K562 (cell line): ENCODE measurements at regions not wholly inside any gene's neighbourhood (a gene's known extent, or its start where the extent isn't known, plus 50 kb on each side); places are given as distances from the start of the nearest gene placed in this dataset.

Source experiments
- ATAC-seq: fragments of 200-7000 bp; cut with Tn5 transposase; 3 replicates; pipeline ENCODE4 v1.9.1; 2020; ENCODE audit warnings: moderate library complexity
- BruUV-seq: library from RNA; stranded (reverse); fragments of 400-500 nt; replicated peaks from 2 replicates; lab custom pipeline; 2021; lab: Mats Ljungman, UMichigan
- CTCF ChIA-PET: fragments of 300-600 bp; formaldehyde crosslinking; extraction: SDS; loops from one replicate; lab custom pipeline; 2021; ENCODE audit warnings: low intra/inter-chr PET ratio; lab: Yijun Ruan, JAX
- POLR2A ChIA-PET: fragments of 300-600, 350-650 bp; sonication (Branson Sonifier 250); formaldehyde crosslinking; extraction: SDS; loops from one replicate; lab custom pipeline; 2021; ENCODE audit warnings: antibody characterized with exemption, inconsistent platforms; lab: Yijun Ruan, JAX
- DNase-seq, 4 experiments: peaks; one replicate each; pipeline versions ENCODE4 v3.0.0 to v3.0.0-alpha.2; 2011 to 2018; ENCODE audit warnings: low spot score in 3 of 4, mixed read lengths in 3 of 4; ENCODE audit errors: extremely low read depth in 1 of 4
- FAIRE-seq: peaks from 2 replicates; lab custom pipeline; 2011; peaks lifted over from hg19 to GRCh38; lab: Jason Lieb, UNC
- H2AFZ ChIP-seq: 2 replicates; pipeline ENCODE4 v1.6.0; 2011; ENCODE audit warnings: low read depth, low read length, control low read depth, inconsistent platforms
- H3K27ac ChIP-seq: fragments of 200-600 bp; 3 replicates; pipeline ENCODE4 v1.8.0; 2011; ENCODE audit warnings: low read depth, mild to moderate bottlenecking, control low read depth, inconsistent platforms, low read length, moderate library complexity, mixed read lengths; ENCODE audit errors: extremely low read depth
- H3K27me3 ChIP-seq, 2 experiments: fragments of 300-600 bp in 1 of 2; 2 replicates in 1 of 2; 3 replicates in 1 of 2; pipeline versions ENCODE4 v1.6.0 to v1.8.0; 2011; ENCODE audit warnings: inconsistent platforms in 2 of 2, low read length in 2 of 2, mild to moderate bottlenecking in 1 of 2, mixed read lengths in 1 of 2, moderate library complexity in 1 of 2; ENCODE audit not compliant: control insufficient read depth in 2 of 2, insufficient read depth in 2 of 2
- H3K36me3 ChIP-seq: fragments of 300-600 bp; 3 replicates; pipeline ENCODE4 v1.8.0; 2011; ENCODE audit warnings: mild to moderate bottlenecking, low read length, inconsistent platforms; ENCODE audit not compliant: control insufficient read depth, insufficient read depth
- H3K4me1 ChIP-seq, 2 experiments: fragments of 200-600 bp in 1 of 2; replicated peaks in 1 of 2; 2 replicates in 1 of 2; 3 replicates in 1 of 2; pipeline versions ENCODE4 v1.5.1 to v1.8.0; 2011; ENCODE audit warnings: inconsistent platforms in 2 of 2, low read length in 2 of 2, mild to moderate bottlenecking in 1 of 2, mixed read lengths in 1 of 2, moderate library complexity in 1 of 2; ENCODE audit not compliant: control insufficient read depth in 2 of 2, insufficient read depth in 2 of 2
- H3K4me2 ChIP-seq: 2 replicates; pipeline ENCODE4 v1.6.1; 2011; ENCODE audit warnings: low read length, control low read depth, inconsistent platforms, mixed read lengths; ENCODE audit not compliant: insufficient read depth
- H3K4me3 ChIP-seq: fragments of 200-600 bp; sonication (generic), shearing (Covaris generic); 2 replicates; pipeline ENCODE4 v1.5.1; 2016; ENCODE audit warnings: control low read depth, inconsistent platforms
- H3K79me2 ChIP-seq: fragments of 200-600 bp; 3 replicates; pipeline ENCODE4 v1.8.0; 2011; ENCODE audit warnings: low read length, inconsistent platforms; ENCODE audit not compliant: control insufficient read depth, insufficient read depth
- H3K9ac ChIP-seq, 2 experiments: 2 replicates each; pipeline versions ENCODE4 v1.6.0 to v1.6.1; 2011; ENCODE audit warnings: low read depth in 2 of 2, low read length in 2 of 2, control low read depth in 1 of 2, inconsistent platforms in 1 of 2, mild to moderate bottlenecking in 1 of 2, mixed read lengths in 1 of 2; ENCODE audit not compliant: insufficient read depth in 1 of 2
- H3K9me1 ChIP-seq: one replicate; pipeline ENCODE4 v1.6.0; 2011; ENCODE audit warnings: inconsistent platforms, mild to moderate bottlenecking, low read length, moderate library complexity; ENCODE audit not compliant: control insufficient read depth, insufficient read depth
- H3K9me3 ChIP-seq: replicated peaks from 2 replicates; pipeline ENCODE4 v1.5.1; 2011; ENCODE audit warnings: low read depth, low read length, inconsistent platforms; ENCODE audit not compliant: control insufficient read depth, insufficient read depth
- H4K20me1 ChIP-seq: replicated peaks from 2 replicates; pipeline ENCODE4 v1.6.1; 2011; ENCODE audit warnings: low read length, inconsistent platforms, mixed read lengths; ENCODE audit not compliant: control insufficient read depth, insufficient read depth
- BRF1 ChIP-seq: IDR thresholded peaks from 3 replicates; pipeline ENCODE4 v1.6.1; 2011; ENCODE audit warnings: borderline replicate concordance, mild to moderate bottlenecking; ENCODE audit not compliant: insufficient read length; ENCODE audit errors: extremely low read depth
- CHCHD3 ChIP-seq: fragments of 250-450 bp; sonication (Bioruptor Pico); IDR thresholded peaks from 2 replicates; pipeline ENCODE4 v2.1.2; 2022; ENCODE audit warnings: mild to moderate bottlenecking
- MCM7 ChIP-seq, 2 experiments: fragments of 450-650 bp; IDR thresholded peaks; 2 replicates each; pipeline ENCODE4 v1.6.1; 2016 to 2018
- MTF1 ChIP-seq: fragments of 250-450 bp; sonication (Bioruptor Pico); IDR thresholded peaks from 2 replicates; pipeline ENCODE4 v1.9.0; 2021; ENCODE audit warnings: moderate library complexity, mild to moderate bottlenecking, inconsistent platforms, borderline replicate concordance
- NCOA4 ChIP-seq: fragments of 450-650 bp; IDR thresholded peaks from 2 replicates; pipeline ENCODE4 v1.6.1; 2018; ENCODE audit warnings: mild to moderate bottlenecking; ENCODE audit not compliant: partially characterized antibody
- PRPF4 ChIP-seq: fragments of 200-400 bp; formaldehyde crosslinking; IDR thresholded peaks from one replicate; pipeline ENCODE4 v1.6.1; 2017; ENCODE audit warnings: low read length, low read depth, mild to moderate bottlenecking; ENCODE audit not compliant: insufficient read depth, poor library complexity, severe bottlenecking
- RBM15 ChIP-seq: fragments of 200-400 bp; formaldehyde crosslinking; IDR thresholded peaks from 2 replicates; pipeline ENCODE4 v1.6.1; 2018; ENCODE audit warnings: mild to moderate bottlenecking, low read length, moderate library complexity; ENCODE audit not compliant: insufficient read depth
- SRF ChIP-seq, 2 experiments: fragments of 250-450, 450-650 bp in 1 of 2; sonication (Bioruptor Pico) in 1 of 2; sonication (generic) in 1 of 2; formaldehyde crosslinking; IDR thresholded peaks; 2 replicates each; pipeline versions ENCODE4 v1.5.0 to v1.5.1; 2020 to 2022; ENCODE audit warnings: mild to moderate bottlenecking in 1 of 2, missing genetic modification reagents in 1 of 2
- ZNF707 ChIP-seq: fragments of 250-450 bp; sonication (Bioruptor Pico); conservative IDR thresholded peaks from 2 replicates; pipeline ENCODE4 v1.8.0; 2022; ENCODE audit warnings: inconsistent platforms, mild to moderate bottlenecking, moderate library complexity
- WGBS: fragments of 100-300 bp; shearing (Covaris generic); methylation state at CpG from one replicate; pipeline ENCODE4 v1.1.6; 2016; ENCODE audit warnings: low coverage, mixed read lengths; ENCODE audit not compliant: insufficient coverage; ENCODE audit errors: missing lambda C conversion rate; 5-methylcytosine and 5-hydroxymethylcytosine counted together
- in situ Hi-C: fragments of 300-500 bp; cut with MboI; formaldehyde crosslinking; loops from 4 replicates; pipeline ENCODE4 v1.15.0; 2018; ENCODE audit warnings: inconsistent platforms, mixed read lengths
- intact Hi-C: fragments of 100-400 bp; cut with micrococcal nuclease; formaldehyde crosslinking; loops from 2 replicates; pipeline ENCODE4 v1.14.2; 2022
- TF ChIP-seq, protein P1 (sequence below): sonication (generic); formaldehyde crosslinking; IDR thresholded peaks from 2 replicates; pipeline ENCODE4 v1.8.1; 2022; ENCODE audit warnings: missing genetic modification reagents

GRCh38 chr2:19758658-19759057 is 143.1 kb downstream of the TTC32 start:
- in situ Hi-C loops (no loop called here), intact Hi-C loops (no loop called here)
- DNase-seq (no peak), ATAC-seq (no peak), FAIRE-seq (no peak)
- no peak for TF ChIP-seq BRF1
- no peak for TF ChIP-seq NCOA4
- no peak for TF ChIP-seq ZNF707 (CRISPR knock-in tag)
- TF ChIP-seq MTF1: no peak
- TF ChIP-seq, protein P1, sequence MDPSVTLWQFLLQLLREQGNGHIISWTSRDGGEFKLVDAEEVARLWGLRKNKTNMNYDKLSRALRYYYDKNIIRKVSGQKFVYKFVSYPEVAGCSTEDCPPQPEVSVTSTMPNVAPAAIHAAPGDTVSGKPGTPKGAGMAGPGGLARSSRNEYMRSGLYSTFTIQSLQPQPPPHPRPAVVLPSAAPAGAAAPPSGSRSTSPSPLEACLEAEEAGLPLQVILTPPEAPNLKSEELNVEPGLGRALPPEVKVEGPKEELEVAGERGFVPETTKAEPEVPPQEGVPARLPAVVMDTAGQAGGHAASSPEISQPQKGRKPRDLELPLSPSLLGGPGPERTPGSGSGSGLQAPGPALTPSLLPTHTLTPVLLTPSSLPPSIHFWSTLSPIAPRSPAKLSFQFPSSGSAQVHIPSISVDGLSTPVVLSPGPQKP (CRISPR knock-in tag): no peak
- TF ChIP-seq RBM15: no peak
- TF ChIP-seq SRF (CRISPR knock-in tag; IDR thresholded peaks at IDR 0.05): no peak
- no peak for TF ChIP-seq MCM7 (IDR thresholded peaks at IDR 0.05)
- no peak for TF ChIP-seq PRPF4
- no peak for TF ChIP-seq CHCHD3 (CRISPR knock-in tag)
- no TSS peak for BruUV-seq
- POLR2A ChIA-PET: no interaction called here
- Histone ChIP-seq H3K79me2 (no peaks in the 10 kb centered on the region), H3K4me1 (no peaks in the 10 kb centered on the region), H3K9me3 (no peaks in the 10 kb centered on the region), H3K9ac (no peak overlapping the region), H4K20me1 (no peaks in the 10 kb centered on the region), H3K27ac (no peak overlapping the region), H3K9me1 (no peaks in the 10 kb centered on the region), H2AFZ (no peak overlapping the region), H3K27me3 (peaks cover 0 to 14% of the 10 kb centered on the region in 2 experiments; a peak in 3 of 5 replicates), H3K4me3 (no peak overlapping the region), H3K36me3 (no peaks in the 10 kb centered on the region), H3K4me2 (no peak overlapping the region)
- WGBS: 3% methylated on average over 5 of the region's 5 CpGs
- CTCF ChIA-PET: no interaction called here
